ENCODE measurements at regions not wholly inside any gene's neighbourhood (a gene's known extent, or its start where the extent isn't known, plus 50 kb on each side); places are given as distances from the start of the nearest gene placed in this dataset.

DNA sequence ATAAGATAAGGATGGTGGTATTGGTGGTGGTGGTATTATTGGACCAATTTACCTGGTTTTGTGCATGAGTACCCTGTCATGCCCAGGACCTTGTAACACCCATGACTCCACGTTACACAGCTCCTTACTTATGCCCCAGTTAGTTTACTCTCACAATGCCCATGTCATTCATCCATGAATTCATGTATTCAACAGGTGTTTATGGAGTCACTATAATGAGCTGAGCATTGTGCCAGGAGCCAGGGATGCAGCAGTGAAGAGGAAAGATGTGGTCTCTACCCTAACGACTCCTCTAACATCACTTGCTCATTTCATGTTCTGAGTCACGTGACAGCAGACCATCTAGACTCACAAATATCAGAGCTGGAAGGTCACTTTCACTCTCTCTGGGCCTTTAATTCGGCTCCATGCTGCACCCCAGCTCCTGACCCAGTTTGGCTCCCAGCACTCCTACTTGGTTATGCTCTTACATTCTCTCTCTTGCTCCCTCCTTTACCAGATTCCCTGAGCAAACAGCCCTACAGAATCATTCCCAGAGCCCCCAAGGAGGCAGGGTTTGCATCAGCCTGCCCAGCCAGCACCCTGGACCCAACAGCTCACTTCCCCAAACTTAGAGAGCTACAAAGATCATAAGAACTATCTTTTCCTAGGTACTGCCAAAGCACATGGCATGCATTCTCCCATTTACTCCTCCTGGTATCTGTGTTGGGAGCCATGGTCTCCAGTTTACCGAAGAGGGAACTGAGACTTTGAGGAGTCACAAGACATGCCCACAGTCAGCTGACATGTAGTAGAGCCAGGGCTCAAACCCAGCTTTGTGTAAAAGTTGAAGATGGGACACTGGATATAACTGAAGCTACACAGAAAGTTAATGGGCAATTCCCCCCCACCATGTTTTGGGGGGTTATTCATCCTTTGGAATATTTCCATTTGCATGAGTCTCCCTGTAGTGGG lies 449.9 kb downstream of the LRATD1 start:
- TF ChIP-seq POLR2AphosphoS5 (IDR thresholded peaks at IDR 0.05; ENCODE audit: borderline replicate concordance, low read depth, low read length) (no peak), EZH2 (IDR thresholded peaks at IDR 0.05) (no peak), FOXP2 (optimal IDR thresholded peaks at IDR 0.05; ENCODE audit: control extremely low read depth, extremely low read length, insufficient read depth) (no peak)
